HG02642 (cell line): ENCODE measurements at regions not wholly inside any gene's neighbourhood (a gene's known extent, or its start where the extent isn't known, plus 50 kb on each side); places are given as distances from the start of the nearest gene placed in this dataset.
"Not testable (repeated sequence)": the region's sequence is repeated elsewhere in the genome, so short reads cannot be mapped to it uniquely, and the experiment has no call there.

ENCODE experiments used
- ATAC-seq: cut with Tn5 transposase; IDR thresholded peaks from one replicate; pipeline ENCODE4 v1.9.1; 2021; ENCODE audit warnings: mild to moderate bottlenecking; ENCODE audit not compliant: unreplicated experiment, poor library complexity

GRCh38 chr3:117811786-117812185, 1102.2 kb downstream of the TUSC7 start:
- no peak for ATAC-seq

- ATAC-seq = no peak
Measured at GRCh38 chr3:117814975-117815374, 1105.4 kb downstream of the TUSC7 start.

GRCh38 chr3:117817103-117817502, 1107.5 kb downstream of the TUSC7 start:
- no peak for ATAC-seq

- no peak for ATAC-seq
Measured at GRCh38 chr3:117818592-117818991, 1109.0 kb downstream of the TUSC7 start.

GRCh38 chr3:117820658-117821299, 1111.2 kb downstream of the TUSC7 start:
- no peak for ATAC-seq

- no peak for ATAC-seq
Measured at GRCh38 chr3:117822416-117822815, 1112.8 kb downstream of the TUSC7 start.

- ATAC-seq = no peak
Measured at GRCh38 chr3:117836296-117836695, 1126.7 kb downstream of the TUSC7 start.

- no peak for ATAC-seq
Measured at GRCh38 chr3:117837391-117837790, 1127.8 kb downstream of the TUSC7 start.

- no peak for ATAC-seq
Measured at GRCh38 chr3:117842086-117842485, 1132.5 kb downstream of the TUSC7 start.

- ATAC-seq = no peak
Measured at GRCh38 chr3:117843356-117843755, 1133.8 kb downstream of the TUSC7 start.

GRCh38 chr3:117844676-117845075, 1135.1 kb downstream of the TUSC7 start:
- no peak for ATAC-seq

- ATAC-seq = no peak
Measured at GRCh38 chr3:117846238-117846637, 1136.7 kb downstream of the TUSC7 start.

GRCh38 chr3:117848606-117849005, 1139.0 kb downstream of the TUSC7 start:
- no peak for ATAC-seq

- ATAC-seq = no peak
Measured at GRCh38 chr3:117853923-117854668, 1144.5 kb downstream of the TUSC7 start.

GRCh38 chr3:117856354-117856753, 1146.8 kb downstream of the TUSC7 start:
- no peak for ATAC-seq

- ATAC-seq = no peak
Measured at GRCh38 chr3:117863146-117863545, 1153.6 kb downstream of the TUSC7 start.

- no peak for ATAC-seq
Measured at GRCh38 chr3:117865338-117865737, 1155.8 kb downstream of the TUSC7 start.

GRCh38 chr3:117868766-117869165, 1159.2 kb downstream of the TUSC7 start:
- no peak for ATAC-seq

- ATAC-seq = no peak
Measured at GRCh38 chr3:117871934-117872333, 1162.4 kb downstream of the TUSC7 start.

GRCh38 chr3:117872594-117873248, 1161.9 kb downstream of the IGSF11 start:
- not testable (repeated sequence) for ATAC-seq

GRCh38 chr3:117873249-117873600, 1161.4 kb downstream of the IGSF11 start:
- no peak for ATAC-seq
